ENCODE measurements at regions not wholly inside any gene's neighbourhood (a gene's known extent, or its start where the extent isn't known, plus 50 kb on each side); places are given as distances from the start of the nearest gene placed in this dataset.

DNA sequence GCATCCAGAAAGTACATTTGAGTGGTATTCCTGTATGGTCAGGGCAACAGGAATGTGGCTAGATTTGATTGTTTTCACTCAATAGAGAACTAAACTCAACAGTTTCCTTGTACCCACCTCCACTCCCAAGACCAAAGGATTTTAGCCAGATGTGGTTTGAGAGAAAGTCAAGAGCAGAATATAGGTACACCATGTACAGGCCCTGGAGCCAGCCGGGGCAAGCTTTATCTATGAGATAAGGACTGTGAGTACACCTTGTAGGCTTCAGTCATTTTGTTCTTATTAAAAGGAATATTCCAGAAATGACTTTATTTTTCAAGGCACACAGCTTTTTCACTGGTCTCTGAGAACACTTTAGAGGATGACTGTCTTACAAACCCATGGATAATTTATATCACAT lies 192.4 kb upstream of the JUN start:
- TF ChIP-seq CTCF (IDR thresholded peaks at IDR 0.05; ENCODE audit: low read depth, low read length) (no peak), POLR2A (IDR thresholded peaks at IDR 0.05; ENCODE audit: extremely low read depth, insufficient read length) (no peak)

All from NB4 (cell line).